Epithelial cell of proximal tubule (primary cell): ENCODE measurements at regions not wholly inside any gene's neighbourhood (a gene's known extent, or its start where the extent isn't known, plus 50 kb on each side); places are given as distances from the start of the nearest gene placed in this dataset.

ENCODE experiments used
- DNase-seq: peaks from one replicate; pipeline ENCODE4 v3.0.0-alpha.2; 2011; ENCODE audit warnings: low read depth
- H3K4me3 ChIP-seq: 2 replicates; pipeline ENCODE4 v1.5.1; 2011; ENCODE audit warnings: low read depth, mild to moderate bottlenecking, low read length
- TF ChIP-seq, protein P1 (sequence below): conservative IDR thresholded peaks from 2 replicates; pipeline ENCODE4 v1.5.1; 2012; ENCODE audit warnings: low read depth, mild to moderate bottlenecking, low read length

GRCh38 chr1:14090062-14090461, 390.1 kb downstream of the PRDM2 start:
- H3K4me3 ChIP-seq: no peak overlapping the region
- DNase-seq: no peak
- TF ChIP-seq, protein P1, sequence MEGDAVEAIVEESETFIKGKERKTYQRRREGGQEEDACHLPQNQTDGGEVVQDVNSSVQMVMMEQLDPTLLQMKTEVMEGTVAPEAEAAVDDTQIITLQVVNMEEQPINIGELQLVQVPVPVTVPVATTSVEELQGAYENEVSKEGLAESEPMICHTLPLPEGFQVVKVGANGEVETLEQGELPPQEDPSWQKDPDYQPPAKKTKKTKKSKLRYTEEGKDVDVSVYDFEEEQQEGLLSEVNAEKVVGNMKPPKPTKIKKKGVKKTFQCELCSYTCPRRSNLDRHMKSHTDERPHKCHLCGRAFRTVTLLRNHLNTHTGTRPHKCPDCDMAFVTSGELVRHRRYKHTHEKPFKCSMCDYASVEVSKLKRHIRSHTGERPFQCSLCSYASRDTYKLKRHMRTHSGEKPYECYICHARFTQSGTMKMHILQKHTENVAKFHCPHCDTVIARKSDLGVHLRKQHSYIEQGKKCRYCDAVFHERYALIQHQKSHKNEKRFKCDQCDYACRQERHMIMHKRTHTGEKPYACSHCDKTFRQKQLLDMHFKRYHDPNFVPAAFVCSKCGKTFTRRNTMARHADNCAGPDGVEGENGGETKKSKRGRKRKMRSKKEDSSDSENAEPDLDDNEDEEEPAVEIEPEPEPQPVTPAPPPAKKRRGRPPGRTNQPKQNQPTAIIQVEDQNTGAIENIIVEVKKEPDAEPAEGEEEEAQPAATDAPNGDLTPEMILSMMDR: no peak

GRCh38 chr1:14090531-14090930, 390.5 kb downstream of the PRDM2 start:
- DNase-seq: no peak
- no peak overlapping the region for H3K4me3 ChIP-seq
- TF ChIP-seq, protein P1: no peak

GRCh38 chr1:14094611-14095400, 394.8 kb downstream of the PRDM2 start:
- no peak for DNase-seq
- no peak overlapping the region for H3K4me3 ChIP-seq
- TF ChIP-seq, protein P1: peak; percentile 65

GRCh38 chr1:14098294-14098913, 398.4 kb downstream of the PRDM2 start:
- no peak overlapping the region for H3K4me3 ChIP-seq
- no peak for DNase-seq
- TF ChIP-seq, protein P1: no peak

- TF ChIP-seq, protein P1: no peak
- DNase-seq: no peak
Measured at GRCh38 chr1:14100444-14100843, 400.5 kb downstream of the PRDM2 start.

DNA sequence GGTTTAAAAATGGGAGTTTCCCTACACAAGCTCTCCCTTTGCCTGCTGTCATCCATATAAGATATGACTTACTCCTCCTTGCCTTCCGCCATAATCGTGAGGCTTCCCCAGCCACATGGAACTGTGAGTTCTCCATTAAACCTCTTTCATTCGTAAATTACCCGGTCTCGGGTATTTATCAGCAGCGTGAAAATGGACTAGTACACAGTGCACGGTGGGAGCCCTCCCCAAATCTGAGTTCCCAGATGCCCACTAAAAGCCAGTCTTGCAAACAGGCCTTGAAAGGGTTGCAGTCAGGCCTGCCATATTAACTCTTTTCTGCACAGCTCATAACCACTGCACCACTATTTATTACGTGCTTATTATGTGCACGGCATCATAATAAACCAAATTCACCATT, 400.9 kb downstream of the PRDM2 start:
- TF ChIP-seq, protein P1: no peak
- no peak overlapping the region for H3K4me3 ChIP-seq
- no peak for DNase-seq

More at GRCh38 chr1:14100444-14100843, 400.5 kb downstream of the PRDM2 start:
- H3K4me3 ChIP-seq: no peak overlapping the region
